HL-60/S4 (cell line): ENCODE measurements at regions not wholly inside any gene's neighbourhood (a gene's known extent, or its start where the extent isn't known, plus 50 kb on each side); places are given as distances from the start of the nearest gene placed in this dataset.
"Not testable (repeated sequence)": the region's sequence is repeated elsewhere in the genome, so short reads cannot be mapped to it uniquely, and the experiment has no call there.

Experiments
- in situ Hi-C: fragments of 300-500 bp; cut with MboI; formaldehyde crosslinking; loops from 2 replicates; pipeline ENCODE4 v1.14.3; 2022; ENCODE audit warnings: low sequenced_read_pairs

GRCh38 chr3:72174890-72175289, 389.9 kb upstream of the PROK2 start:
- in situ Hi-C loops: no loop called here

- in situ Hi-C loops: no loop called here
Observed at GRCh38 chr3:72174040-72174439, 389.1 kb upstream of the PROK2 start.

- in situ Hi-C loops: no loop called here
Observed at GRCh38 chr3:72171946-72172345, 387.0 kb upstream of the PROK2 start.

GRCh38 chr3:72171463-72171881, 386.5 kb upstream of the PROK2 start:
- in situ Hi-C loops: no loop called here

GRCh38 chr3:72169561-72170472, 384.9 kb upstream of the PROK2 start:
- in situ Hi-C loops: no loop called here

- in situ Hi-C loops: no loop called here
Observed at GRCh38 chr3:72169120-72169519, 384.2 kb upstream of the PROK2 start.

GRCh38 chr3:72165808-72166207, 380.9 kb upstream of the PROK2 start:
- in situ Hi-C loops: no loop called here

- in situ Hi-C loops: no loop called here
Observed at GRCh38 chr3:72165317-72165716, 380.4 kb upstream of the PROK2 start.

GRCh38 chr3:72164635-72164978, 379.7 kb upstream of the PROK2 start:
- in situ Hi-C loops: no loop called here

- in situ Hi-C loops: no loop called here
Observed at GRCh38 chr3:72163809-72164634, 379.1 kb upstream of the PROK2 start.

- in situ Hi-C loops: no loop called here
Observed at GRCh38 chr3:72162649-72163184, 377.8 kb upstream of the PROK2 start.

- in situ Hi-C loops: no loop called here
Observed at GRCh38 chr3:72161881-72162595, 377.1 kb upstream of the PROK2 start.

GRCh38 chr3:72161285-72161684, 376.3 kb upstream of the PROK2 start:
- in situ Hi-C loops: not testable (repeated sequence)

GRCh38 chr3:72160351-72160750, 375.4 kb upstream of the PROK2 start:
- in situ Hi-C loops: no loop called here

GRCh38 chr3:72159487-72159886, 374.5 kb upstream of the PROK2 start:
- in situ Hi-C loops: no loop called here

GRCh38 chr3:72158639-72159326, 373.8 kb upstream of the PROK2 start:
- in situ Hi-C loops: no loop called here

- in situ Hi-C loops: no loop called here
Observed at GRCh38 chr3:72157748-72158638, 373.0 kb upstream of the PROK2 start.

GRCh38 chr3:72155391-72156064, 370.6 kb upstream of the PROK2 start:
- in situ Hi-C loops: no loop called here
